ENCODE measurements at regions not wholly inside any gene's neighbourhood (a gene's known extent, or its start where the extent isn't known, plus 50 kb on each side); places are given as distances from the start of the nearest gene placed in this dataset.

GRCh38 chr16:62404842-62405611, 368.8 kb upstream of the CDH8 start:
- no peaks in the 10 kb centered on the region for H3K9me3 ChIP-seq
- DNase-seq: no peak
- no peak overlapping the region for H3K27ac ChIP-seq
- H3K4me3 ChIP-seq: no peak overlapping the region
- intact Hi-C loops (cut with DNase I; ENCODE audit: low total_unique reads): no loop called here
- no peaks in the 10 kb centered on the region for H3K4me1 ChIP-seq
- no peaks in the 10 kb centered on the region for H3K27me3 ChIP-seq
- H3K36me3 ChIP-seq: no peaks in the 10 kb centered on the region
- TF ChIP-seq CTCF (IDR thresholded peaks at IDR 0.05): no peak

GRCh38 chr16:62392698-62393097, 356.5 kb upstream of the CDH8 start:
- Histone ChIP-seq H3K27ac (no peak overlapping the region), H3K36me3 (no peaks in the 10 kb centered on the region), H3K4me1 (no peaks in the 10 kb centered on the region), H3K4me3 (no peak overlapping the region), H3K9me3 (no peaks in the 10 kb centered on the region), H3K27me3 (no peaks in the 10 kb centered on the region)
- no peak for TF ChIP-seq CTCF (IDR thresholded peaks at IDR 0.05)
- intact Hi-C loops (cut with DNase I; ENCODE audit: low total_unique reads): no loop called here
- DNase-seq: no peak

- DNase-seq: no peak
- no peaks in the 10 kb centered on the region for H3K4me1 ChIP-seq
- TF ChIP-seq CTCF (IDR thresholded peaks at IDR 0.05): no peak
- no peaks in the 10 kb centered on the region for H3K36me3 ChIP-seq
- H3K27me3 ChIP-seq: no peaks in the 10 kb centered on the region
- no peak overlapping the region for H3K27ac ChIP-seq
- no peaks in the 10 kb centered on the region for H3K9me3 ChIP-seq
- no peak overlapping the region for H3K4me3 ChIP-seq
- intact Hi-C loops (cut with DNase I; ENCODE audit: low total_unique reads): no loop called here
Observed at GRCh38 chr16:62391940-62392339, 355.7 kb upstream of the CDH8 start.

GRCh38 chr16:62391134-62391533, 354.9 kb upstream of the CDH8 start:
- intact Hi-C loops (cut with DNase I; ENCODE audit: low total_unique reads): no loop called here
- H3K4me3 ChIP-seq: no peak overlapping the region
- H3K4me1 ChIP-seq: no peaks in the 10 kb centered on the region
- H3K36me3 ChIP-seq: no peaks in the 10 kb centered on the region
- no peaks in the 10 kb centered on the region for H3K27me3 ChIP-seq
- TF ChIP-seq CTCF (IDR thresholded peaks at IDR 0.05): no peak
- no peak overlapping the region for H3K27ac ChIP-seq
- no peaks in the 10 kb centered on the region for H3K9me3 ChIP-seq
- no peak for DNase-seq

- H3K27me3 ChIP-seq: no peaks in the 10 kb centered on the region
- H3K4me3 ChIP-seq: no peak overlapping the region
- no peaks in the 10 kb centered on the region for H3K9me3 ChIP-seq
- no peak for DNase-seq
- H3K36me3 ChIP-seq: no peaks in the 10 kb centered on the region
- H3K4me1 ChIP-seq: no peaks in the 10 kb centered on the region
- no peak for TF ChIP-seq CTCF (IDR thresholded peaks at IDR 0.05)
- H3K27ac ChIP-seq: no peak overlapping the region
- intact Hi-C loops (cut with DNase I; ENCODE audit: low total_unique reads): no loop called here
Observed at GRCh38 chr16:62390214-62390613, 354.0 kb upstream of the CDH8 start.

GRCh38 chr16:62386411-62386810, 350.2 kb upstream of the CDH8 start:
- no peaks in the 10 kb centered on the region for H3K4me1 ChIP-seq
- no peaks in the 10 kb centered on the region for H3K9me3 ChIP-seq
- TF ChIP-seq CTCF (IDR thresholded peaks at IDR 0.05): no peak

More at GRCh38 chr16:62386411-62386810, 350.2 kb upstream of the CDH8 start:
- H3K4me3 ChIP-seq: no peak overlapping the region
- H3K27me3 ChIP-seq: no peaks in the 10 kb centered on the region
- intact Hi-C loops (cut with DNase I; ENCODE audit: low total_unique reads): no loop called here
- DNase-seq: no peak
- H3K27ac ChIP-seq: no peak overlapping the region
- no peaks in the 10 kb centered on the region for H3K36me3 ChIP-seq

Measured in tibial artery (tissue), 4 donors.